ENCODE measurements at regions not wholly inside any gene's neighbourhood (a gene's known extent, or its start where the extent isn't known, plus 50 kb on each side); places are given as distances from the start of the nearest gene placed in this dataset.

DNA sequence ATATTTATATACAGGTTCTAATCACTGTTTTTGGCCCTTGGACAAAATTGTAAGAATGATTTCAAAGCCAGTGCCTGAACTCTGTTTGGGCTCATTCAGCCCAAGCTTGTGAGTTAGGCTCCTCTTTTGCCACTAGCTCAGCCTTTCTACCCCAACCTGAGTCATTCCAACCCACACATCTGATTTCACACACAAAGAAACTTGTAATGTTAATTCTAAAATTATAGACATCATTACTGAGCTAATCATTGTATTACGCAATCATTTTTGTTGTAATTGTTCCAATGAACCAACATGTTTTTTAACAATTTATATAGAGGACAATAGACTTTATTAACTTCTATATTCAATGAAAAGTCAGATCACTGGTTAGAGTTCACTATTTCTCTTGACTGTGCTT, 441.1 kb downstream of the ETNK1 start:
- CTCF ChIA-PET, result interaction anchor here (0.6 kb wide), 1 partner anchor 146 kb away, joined by 3 read pairs; no protein-coding TSS in a partner anchor
- H3K27ac ChIP-seq (ENCODE audit: control insufficient read depth, insufficient read depth), result no peak overlapping the region
- ATAC-seq (no peak), DNase-seq (ENCODE audit: low read depth, low spot score) (no peak), FAIRE-seq (no peak)
- RAD21 ChIA-PET (ENCODE audit: unreplicated experiment), result no interaction called here
- H3K27me3 ChIP-seq (replicated peaks in 1 of 2; ENCODE audit: control insufficient read depth in 2 of 2, insufficient read depth in 2 of 2, low read length in 1 of 2), result no peaks in the 10 kb centered on the region
- H3K36me3 ChIP-seq (ENCODE audit: control insufficient read depth in 2 of 2, insufficient read depth in 2 of 2, low read length in 1 of 2), result no peaks in the 10 kb centered on the region
- SMC1A ChIA-PET (ENCODE audit: uncharacterized antibody, unreplicated experiment), result no interaction called here
- 0% methylated on average over 1 of the region's 1 CpG for WGBS (ENCODE audit: insufficient coverage, insufficient replicate concordance, low lambda C conversion rate, missing lambda C conversion rate)
- POLR2A ChIA-PET, result no interaction called here
- H3K4me3 ChIP-seq, result no peak overlapping the region
- H3K9me3 ChIP-seq (replicated peaks; ENCODE audit: control insufficient read depth, insufficient read depth, low read length), result no peaks in the 10 kb centered on the region
- no TSS peak for BruUV-seq (replicated peaks)
- no peak for TF ChIP-seq NFYB (IDR thresholded peaks at IDR 0.05; ENCODE audit: insufficient read depth, low read depth, low read length)
- no peak for TF ChIP-seq EP300 (IDR thresholded peaks at IDR 0.05; ENCODE audit: borderline replicate concordance in 1 of 2, control insufficient read depth in 1 of 2, low read depth in 2 of 2, low read length in 2 of 2)
- TF ChIP-seq ESRRA (IDR thresholded peaks at IDR 0.05; ENCODE audit: low read length), result no peak
- TF ChIP-seq NR2C2 (IDR thresholded peaks at IDR 0.05; ENCODE audit: borderline replicate concordance, control insufficient read depth, insufficient read length, low read depth), result no peak
- TF ChIP-seq ASH2L (IDR thresholded peaks at IDR 0.05; ENCODE audit: borderline replicate concordance, low read depth), result no peak
- H4K20me1 ChIP-seq (ENCODE audit: control insufficient read depth, insufficient read depth), result no peaks in the 10 kb centered on the region
- intact Hi-C loops (cut with micrococcal nuclease; ENCODE audit: unreplicated experiment), result no loop called here
- H3K9ac ChIP-seq (ENCODE audit: control insufficient read depth, insufficient read depth, low read length), result no peak overlapping the region
- in situ Hi-C loops (cut with MboI), result no loop called here
- H3K79me2 ChIP-seq (ENCODE audit: control insufficient read depth, insufficient read depth, low read length), result no peaks in the 10 kb centered on the region
- no peak overlapping the region for H3K4me2 ChIP-seq (ENCODE audit: control insufficient read depth, insufficient read depth)
- H2AFZ ChIP-seq (ENCODE audit: control insufficient read depth, low read depth, low read length), result no peak overlapping the region
- H3K4me1 ChIP-seq (ENCODE audit: control insufficient read depth, insufficient read depth, low read length), result no peaks in the 10 kb centered on the region

DNA sequence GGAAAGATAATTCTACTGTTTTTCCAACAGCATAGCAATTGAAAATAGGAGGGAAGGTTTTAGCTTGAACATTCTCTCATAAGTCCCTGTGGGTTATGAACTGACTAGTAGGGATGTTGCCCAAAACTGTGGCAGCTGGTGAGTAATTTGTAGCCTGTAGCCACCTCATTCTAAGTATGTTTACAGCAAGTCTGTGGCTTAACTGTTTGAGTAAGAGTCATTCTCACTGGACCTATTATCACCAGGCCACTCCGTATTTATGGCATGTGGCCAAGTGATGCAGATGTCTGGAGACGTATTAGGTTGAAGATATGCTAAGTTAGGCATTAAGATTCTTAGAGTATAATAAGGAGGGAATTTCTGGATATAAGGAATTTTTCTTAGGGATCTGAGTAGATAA, 458.3 kb downstream of the ETNK1 start:
- no peaks in the 10 kb centered on the region for H4K20me1 ChIP-seq (ENCODE audit: control insufficient read depth, insufficient read depth)
- H3K27ac ChIP-seq (ENCODE audit: control insufficient read depth, insufficient read depth), result no peak overlapping the region
- WGBS (ENCODE audit: insufficient coverage, insufficient replicate concordance, low lambda C conversion rate, missing lambda C conversion rate), result 0% methylated on average over 2 of the region's 2 CpGs
- ChIA-PET RAD21 (ENCODE audit: unreplicated experiment) (no interaction called here), CTCF (no interaction called here), SMC1A (ENCODE audit: uncharacterized antibody, unreplicated experiment) (no interaction called here), POLR2A (no interaction called here)
- BruUV-seq (replicated peaks), result no TSS peak
- TF ChIP-seq, protein P1, sequence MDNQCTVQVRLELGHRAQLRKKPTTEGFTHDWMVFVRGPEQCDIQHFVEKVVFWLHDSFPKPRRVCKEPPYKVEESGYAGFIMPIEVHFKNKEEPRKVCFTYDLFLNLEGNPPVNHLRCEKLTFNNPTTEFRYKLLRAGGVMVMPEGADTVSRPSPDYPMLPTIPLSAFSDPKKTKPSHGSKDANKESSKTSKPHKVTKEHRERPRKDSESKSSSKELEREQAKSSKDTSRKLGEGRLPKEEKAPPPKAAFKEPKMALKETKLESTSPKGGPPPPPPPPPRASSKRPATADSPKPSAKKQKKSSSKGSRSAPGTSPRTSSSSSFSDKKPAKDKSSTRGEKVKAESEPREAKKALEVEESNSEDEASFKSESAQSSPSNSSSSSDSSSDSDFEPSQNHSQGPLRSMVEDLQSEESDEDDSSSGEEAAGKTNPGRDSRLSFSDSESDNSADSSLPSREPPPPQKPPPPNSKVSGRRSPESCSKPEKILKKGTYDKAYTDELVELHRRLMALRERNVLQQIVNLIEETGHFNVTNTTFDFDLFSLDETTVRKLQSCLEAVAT (IDR thresholded peaks at IDR 0.05), result no peak
- TF ChIP-seq RUNX3 (IDR thresholded peaks at IDR 0.05; ENCODE audit: low read length), result peak; percentile 33; the same call in 1 of the 2 replicates
- no peak for TF ChIP-seq RAD21 (IDR thresholded peaks at IDR 0.05; ENCODE audit: insufficient read depth, low read depth, low read length)
- H3K27me3 ChIP-seq (replicated peaks in 1 of 2; ENCODE audit: control insufficient read depth in 2 of 2, insufficient read depth in 2 of 2, low read length in 1 of 2), result no peaks in the 10 kb centered on the region
- no peak for DNase-seq (ENCODE audit: low read depth, low spot score)
- no peak overlapping the region for H3K9ac ChIP-seq (ENCODE audit: control insufficient read depth, insufficient read depth, low read length)
- no peak overlapping the region for H2AFZ ChIP-seq (ENCODE audit: control insufficient read depth, low read depth, low read length)
- no peak overlapping the region for H3K4me2 ChIP-seq (ENCODE audit: control insufficient read depth, insufficient read depth)
- no peaks in the 10 kb centered on the region for H3K36me3 ChIP-seq (ENCODE audit: control insufficient read depth in 2 of 2, insufficient read depth in 2 of 2, low read length in 1 of 2)
- intact Hi-C loops (cut with micrococcal nuclease; ENCODE audit: unreplicated experiment), result no loop called here
- no peak overlapping the region for H3K4me3 ChIP-seq
- peak; percentile 54 for ATAC-seq
- H3K4me1 ChIP-seq (ENCODE audit: control insufficient read depth, insufficient read depth, low read length), result no peaks in the 10 kb centered on the region
- no peak for FAIRE-seq
- in situ Hi-C loops (cut with MboI), result no loop called here
- no peaks in the 10 kb centered on the region for H3K79me2 ChIP-seq (ENCODE audit: control insufficient read depth, insufficient read depth, low read length)
- H3K9me3 ChIP-seq (replicated peaks; ENCODE audit: control insufficient read depth, insufficient read depth, low read length), result no peaks in the 10 kb centered on the region
